ENCODE measurements at regions not wholly inside any gene's neighbourhood (a gene's known extent, or its start where the extent isn't known, plus 50 kb on each side); places are given as distances from the start of the nearest gene placed in this dataset.

GRCh38 chr5:74034733-74035132 lies 408.7 kb downstream of the ARHGEF28 start:
- no peak for DNase-seq

GRCh38 chr5:74032617-74033016 lies 406.6 kb downstream of the ARHGEF28 start:
- DNase-seq, result no peak

- no peak for DNase-seq
These were observed 405.5 kb downstream of the ARHGEF28 start for GRCh38 chr5:74031536-74031935.

GRCh38 chr5:74030821-74031220 lies 404.8 kb downstream of the ARHGEF28 start:
- no peak for DNase-seq

- DNase-seq, result no peak
These were observed 404.4 kb downstream of the ARHGEF28 start for GRCh38 chr5:74030371-74030770.

- no peak for DNase-seq
These were observed 403.0 kb downstream of the ARHGEF28 start for GRCh38 chr5:74028976-74029375.

- DNase-seq, result no peak
These were observed 402.4 kb downstream of the ARHGEF28 start for GRCh38 chr5:74028406-74028805.

GRCh38 chr5:74027732-74028338 lies 401.8 kb downstream of the ARHGEF28 start:
- DNase-seq, result no peak

GRCh38 chr5:74026310-74026709 lies 400.3 kb downstream of the ARHGEF28 start:
- DNase-seq, result no peak

- DNase-seq, result no peak
These were observed 395.1 kb downstream of the ARHGEF28 start for GRCh38 chr5:74021126-74021525.

- no peak for DNase-seq
These were observed 394.5 kb downstream of the ARHGEF28 start for GRCh38 chr5:74020503-74020902.

GRCh38 chr5:74019923-74020322 lies 393.9 kb downstream of the ARHGEF28 start:
- no peak for DNase-seq

- DNase-seq, result no peak
These were observed 391.8 kb downstream of the ARHGEF28 start for GRCh38 chr5:74017786-74018211.

- no peak for DNase-seq
These were observed 391.1 kb downstream of the ARHGEF28 start for GRCh38 chr5:74017112-74017511.

GRCh38 chr5:74016373-74016772 lies 390.4 kb downstream of the ARHGEF28 start:
- DNase-seq, result no peak

GRCh38 chr5:74015716-74016115 lies 389.7 kb downstream of the ARHGEF28 start:
- DNase-seq, result no peak

GRCh38 chr5:74013222-74013621 lies 387.2 kb downstream of the ARHGEF28 start:
- DNase-seq, result no peak

GRCh38 chr5:74009502-74009901 lies 383.5 kb downstream of the ARHGEF28 start:
- DNase-seq, result no peak

- no peak for DNase-seq
These were observed 381.2 kb downstream of the ARHGEF28 start for GRCh38 chr5:74007193-74007592.

- DNase-seq, result peak; percentile 48
These were observed 373.3 kb downstream of the ARHGEF28 start for GRCh38 chr5:73999297-73999696.

- DNase-seq, result peak; percentile 52
These were observed 372.5 kb downstream of the ARHGEF28 start for GRCh38 chr5:73998489-73998888.

- no peak for DNase-seq
These were observed 372.0 kb downstream of the ARHGEF28 start for GRCh38 chr5:73997960-73998359.

GRCh38 chr5:73996151-73996755 lies 370.3 kb downstream of the ARHGEF28 start:
- DNase-seq, result no peak

- DNase-seq, result no peak
These were observed 369.0 kb downstream of the ARHGEF28 start for GRCh38 chr5:73994963-73995362.

Measured in muscle of arm (tissue), 1 donor.